IPS DF 4.7 (cell line): ENCODE measurements at regions not wholly inside any gene's neighbourhood (a gene's known extent, or its start where the extent isn't known, plus 50 kb on each side); places are given as distances from the start of the nearest gene placed in this dataset.
"Not testable (repeated sequence)": the region's sequence is repeated elsewhere in the genome, so short reads cannot be mapped to it uniquely, and the experiment has no call there.

Source experiments
- DNase-seq: peaks from one replicate; pipeline ENCODE4 v3.0.0-alpha.2; 2013; ENCODE audit warnings: low spot score; ENCODE audit errors: extremely low read depth

- DNase-seq: no peak
Measured at GRCh38 chr11:97645736-97646135, 1255.9 kb downstream of the JRKL start.

GRCh38 chr11:97656356-97656755 is 1266.5 kb downstream of the JRKL start:
- no peak for DNase-seq

- DNase-seq: no peak
Measured at GRCh38 chr11:97657852-97658251, 1268.0 kb downstream of the JRKL start.

- no peak for DNase-seq
Measured at GRCh38 chr11:97667057-97667456, 1277.2 kb downstream of the JRKL start.

GRCh38 chr11:97683733-97684132 is 1293.9 kb downstream of the JRKL start:
- DNase-seq: peak; percentile 41

GRCh38 chr11:97684486-97685439 is 1295.0 kb downstream of the JRKL start:
- DNase-seq: no peak

- DNase-seq: no peak
Measured at GRCh38 chr11:97685695-97686094, 1295.9 kb downstream of the JRKL start.

- no peak for DNase-seq
Measured at GRCh38 chr11:97687111-97687510, 1297.3 kb downstream of the JRKL start.

GRCh38 chr11:97691061-97691460 is 1301.2 kb downstream of the JRKL start:
- no peak for DNase-seq

- DNase-seq: no peak
Measured at GRCh38 chr11:97702951-97703350, 1313.1 kb downstream of the JRKL start.

- no peak for DNase-seq
Measured at GRCh38 chr11:97703851-97704250, 1314.0 kb downstream of the JRKL start.

GRCh38 chr11:97705441-97705840 is 1315.3 kb upstream of the CNTN5 start:
- not testable (repeated sequence) for DNase-seq

- no peak for DNase-seq
Measured at GRCh38 chr11:97717922-97718321, 1302.8 kb upstream of the CNTN5 start.

GRCh38 chr11:97722065-97722464 is 1298.7 kb upstream of the CNTN5 start:
- no peak for DNase-seq

- DNase-seq: peak; percentile 28
Measured at GRCh38 chr11:97722721-97723120, 1298.0 kb upstream of the CNTN5 start.

- DNase-seq: no peak
Measured at GRCh38 chr11:97729546-97730272, 1291.0 kb upstream of the CNTN5 start.

- DNase-seq: no peak
Measured at GRCh38 chr11:97732011-97732632, 1288.6 kb upstream of the CNTN5 start.

GRCh38 chr11:97738751-97739150 is 1282.0 kb upstream of the CNTN5 start:
- DNase-seq: no peak

- DNase-seq: no peak
Measured at GRCh38 chr11:97739932-97740800, 1280.6 kb upstream of the CNTN5 start.

- DNase-seq: no peak
Measured at GRCh38 chr11:97740801-97741151, 1280.0 kb upstream of the CNTN5 start.

GRCh38 chr11:97742717-97743116 is 1278.0 kb upstream of the CNTN5 start:
- no peak for DNase-seq
